ENCODE measurements at regions not wholly inside any gene's neighbourhood (a gene's known extent, or its start where the extent isn't known, plus 50 kb on each side); places are given as distances from the start of the nearest gene placed in this dataset.

GRCh38 chr5:3143382-3143781, 391.9 kb upstream of the IRX2 start:
- Histone ChIP-seq H2BK120ac (replicated peaks; ENCODE audit: low read depth, low read length) (no peak overlapping the region), H3K18ac (ENCODE audit: extremely low read depth, low read length) (no peak overlapping the region; the same call in 1 of the 2 replicates), H3K36me3 (ENCODE audit: control insufficient read depth in 2 of 4, insufficient read depth in 4 of 4, low read length in 3 of 4) (no peaks in the 10 kb centered on the region), H2BK12ac (ENCODE audit: low read depth, low read length) (no peak overlapping the region), H4K5ac (ENCODE audit: insufficient read length, low read depth, low read length) (no peak overlapping the region), H3K23ac (ENCODE audit: insufficient read length) (no peak overlapping the region), H3K4me1 (replicated peaks in 1 of 4; ENCODE audit: control insufficient read depth in 3 of 4, insufficient read depth in 4 of 4, low read length in 3 of 4) (no peaks in the 10 kb centered on the region; a peak in 1 of 7 replicates), H2BK20ac (ENCODE audit: low read length) (no peak overlapping the region), H3K4ac (replicated peaks; ENCODE audit: insufficient read length, low read depth, low read length) (no peak overlapping the region), H2AK5ac (ENCODE audit: low read depth, low read length) (no peak overlapping the region; the same call in 1 of the 2 replicates), H4K8ac (ENCODE audit: extremely low read depth, insufficient read depth, low read length) (no peak overlapping the region), H2BK5ac (ENCODE audit: low read depth, low read length) (no peak overlapping the region), H4K20me1 (replicated peaks in 1 of 2; ENCODE audit: control insufficient read depth in 1 of 2, insufficient read depth in 2 of 2, low read length in 2 of 2) (no peaks in the 10 kb centered on the region), H3K56ac (replicated peaks; ENCODE audit: insufficient read length, low read depth, low read length) (no peak overlapping the region), H3K23me2 (ENCODE audit: low read depth, low read length) (no peaks in the 10 kb centered on the region), H3K9ac (replicated peaks in 1 of 4; ENCODE audit: extremely low read depth in 1 of 4, low read depth in 3 of 4, low read length in 3 of 4) (no peak overlapping the region), H2BK15ac (ENCODE audit: low read length) (no peak overlapping the region), H3K79me1 (ENCODE audit: low read depth, low read length) (no peaks in the 10 kb centered on the region), H3K4me3 (ENCODE audit: extremely low read depth in 1 of 4, insufficient read depth in 2 of 4, low read depth in 3 of 4, low read length in 4 of 4) (no peak overlapping the region), H3K27ac (ENCODE audit: low read depth, low read length) (no peak overlapping the region), H2AFZ (ENCODE audit: low read length) (no peak overlapping the region), H3K4me2 (ENCODE audit: insufficient read depth in 1 of 2, low read depth in 2 of 2, low read length in 2 of 2) (no peak overlapping the region), H3K27me3 (replicated peaks in 1 of 4; ENCODE audit: control insufficient read depth in 3 of 4, extremely low read depth in 1 of 4, insufficient read depth in 3 of 4, low read length in 3 of 4) (no peaks in the 10 kb centered on the region), H3K14ac (ENCODE audit: insufficient read length) (no peak overlapping the region), H3K9me3 (ENCODE audit: insufficient read depth in 2 of 2, low read depth in 1 of 2, low read length in 1 of 2) (peaks cover 0 to 6% of the 10 kb centered on the region in 2 experiments; a peak in 1 of 4 replicates), H3K79me2 (ENCODE audit: control insufficient read depth in 1 of 2, insufficient read depth in 2 of 2, low read length in 2 of 2) (no peaks in the 10 kb centered on the region), H4K91ac (replicated peaks; ENCODE audit: insufficient read length, low read length) (no peak overlapping the region)
- no peak for FAIRE-seq
- DNase-seq (ENCODE audit: low read depth in 1 of 2, low spot score in 2 of 2), result no peak
- CTCF ChIA-PET (ENCODE audit: partially characterized antibody), result no interaction called here
- POLR2A ChIA-PET (ENCODE audit: partially characterized antibody), result no interaction called here
- WGBS, 2 experiments (ENCODE audit: extremely low coverage in 1 of 2, insufficient coverage in 1 of 2, insufficient read length in 1 of 2, insufficient replicate concordance in 2 of 2, low coverage in 1 of 2, low lambda C conversion rate in 2 of 2, missing lambda C conversion rate in 1 of 2), result 93% methylated on average over 12 of the region's 12 CpGs; no CpG with 5 or more reads in 1 of the 2 experiments
- TF ChIP-seq GTF2F1 (IDR thresholded peaks at IDR 0.05; ENCODE audit: borderline replicate concordance, low read depth, low read length), result no peak
